ENCODE measurements at regions not wholly inside any gene's neighbourhood (a gene's known extent, or its start where the extent isn't known, plus 50 kb on each side); places are given as distances from the start of the nearest gene placed in this dataset.

- no peak overlapping the region for H3K4me3 ChIP-seq (replicated peaks; ENCODE audit: low read depth, low read length)
- DNase-seq (ENCODE audit: extremely low read depth, low read depth), result no peak
- no peak for TF ChIP-seq CTCF (IDR thresholded peaks at IDR 0.05; ENCODE audit: low read depth, low read length, missing control alignments)
These were observed 163.7 kb downstream of the FGF10 start for GRCh38 chr5:44225231-44226160.

GRCh38 chr5:44199408-44199807 is 189.8 kb downstream of the FGF10 start:
- no peak for DNase-seq (ENCODE audit: extremely low read depth, low read depth)
- TF ChIP-seq CTCF (IDR thresholded peaks at IDR 0.05; ENCODE audit: low read depth, low read length, missing control alignments), result no peak
- no peak overlapping the region for H3K4me3 ChIP-seq (replicated peaks; ENCODE audit: low read depth, low read length)

- TF ChIP-seq CTCF (IDR thresholded peaks at IDR 0.05; ENCODE audit: low read depth, low read length, missing control alignments), result no peak
- H3K4me3 ChIP-seq (replicated peaks; ENCODE audit: low read depth, low read length), result no peak overlapping the region
- DNase-seq (ENCODE audit: extremely low read depth, low read depth), result no peak
These were observed 200.0 kb downstream of the FGF10 start for GRCh38 chr5:44189255-44189654.

- H3K4me3 ChIP-seq (replicated peaks; ENCODE audit: low read depth, low read length), result no peak overlapping the region
- no peak for TF ChIP-seq CTCF (IDR thresholded peaks at IDR 0.05; ENCODE audit: low read depth, low read length, missing control alignments)
- DNase-seq (ENCODE audit: extremely low read depth, low read depth), result no peak
These were observed 201.2 kb downstream of the FGF10 start for GRCh38 chr5:44187973-44188372.

- no peak overlapping the region for H3K4me3 ChIP-seq (replicated peaks; ENCODE audit: low read depth, low read length)
- DNase-seq (ENCODE audit: extremely low read depth, low read depth), result no peak
- no peak for TF ChIP-seq CTCF (IDR thresholded peaks at IDR 0.05; ENCODE audit: low read depth, low read length, missing control alignments)
These were observed 205.5 kb downstream of the FGF10 start for GRCh38 chr5:44183753-44184152.

- TF ChIP-seq CTCF (IDR thresholded peaks at IDR 0.05; ENCODE audit: low read depth, low read length, missing control alignments), result no peak
- DNase-seq (ENCODE audit: extremely low read depth, low read depth), result no peak
- H3K4me3 ChIP-seq (replicated peaks; ENCODE audit: low read depth, low read length), result no peak overlapping the region
These were observed 205.9 kb downstream of the FGF10 start for GRCh38 chr5:44183312-44183711.

All from HFF-Myc (cell line).